GM20000 (cell line): ENCODE measurements at regions not wholly inside any gene's neighbourhood (a gene's known extent, or its start where the extent isn't known, plus 50 kb on each side); places are given as distances from the start of the nearest gene placed in this dataset.

Experiments used
- DNase-seq: peaks from one replicate; pipeline ENCODE4 v3.0.0; 2012; ENCODE audit warnings: low spot score
- CTCF ChIP-seq: IDR thresholded peaks from 2 replicates; pipeline ENCODE4 v1.5.1; 2012; ENCODE audit warnings: mild to moderate bottlenecking, control low read depth; ENCODE audit errors: extremely low read depth, missing control alignments

GRCh38 chr2:120480903-120481445 lies 135.0 kb downstream of the INHBB start:
- DNase-seq: no peak
- TF ChIP-seq CTCF: no peak

GRCh38 chr2:120481446-120482194 lies 135.7 kb downstream of the INHBB start:
- no peak for DNase-seq
- no peak for TF ChIP-seq CTCF

GRCh38 chr2:120482334-120482733 lies 136.4 kb downstream of the INHBB start:
- no peak for DNase-seq
- no peak for TF ChIP-seq CTCF

GRCh38 chr2:120483355-120483754 lies 137.4 kb downstream of the INHBB start:
- no peak for TF ChIP-seq CTCF
- DNase-seq: no peak

GRCh38 chr2:120485096-120485495 lies 139.2 kb downstream of the INHBB start:
- DNase-seq: no peak
- TF ChIP-seq CTCF: no peak

- no peak for DNase-seq
- TF ChIP-seq CTCF: no peak
Measured at GRCh38 chr2:120486441-120486840, 140.5 kb downstream of the INHBB start.

- no peak for DNase-seq
- TF ChIP-seq CTCF: no peak
Measured at GRCh38 chr2:120486946-120487345, 141.0 kb downstream of the INHBB start.
